ENCODE measurements at regions not wholly inside any gene's neighbourhood (a gene's known extent, or its start where the extent isn't known, plus 50 kb on each side); places are given as distances from the start of the nearest gene placed in this dataset.

GRCh38 chr3:86249833-86250232, 741.1 kb downstream of the VGLL3 start:
- H3K9ac ChIP-seq, result no peak overlapping the region
- H3K36me3 ChIP-seq, result no peaks in the 10 kb centered on the region
- H3K4me3 ChIP-seq, result no peak overlapping the region
- H4K20me1 ChIP-seq, result no peaks in the 10 kb centered on the region
- no peaks in the 10 kb centered on the region for H3K9me3 ChIP-seq (replicated peaks in 1 of 11)
- TF ChIP-seq Cebpa-rat (IDR thresholded peaks at IDR 0.05), result no peak
- no peaks in the 10 kb centered on the region for H3K27me3 ChIP-seq
- H3K4me1 ChIP-seq, result no peaks in the 10 kb centered on the region
- H3K4me2 ChIP-seq, result no peak overlapping the region
- no peak overlapping the region for H3K27ac ChIP-seq

- H4K20me1 ChIP-seq, result no peaks in the 10 kb centered on the region
- H3K4me2 ChIP-seq, result no peak overlapping the region
- H3K9me3 ChIP-seq (replicated peaks in 1 of 11), result no peaks in the 10 kb centered on the region
- no peak for TF ChIP-seq Cebpa-rat (IDR thresholded peaks at IDR 0.05)
- no peaks in the 10 kb centered on the region for H3K36me3 ChIP-seq
- H3K4me1 ChIP-seq, result no peaks in the 10 kb centered on the region
- H3K27me3 ChIP-seq, result no peaks in the 10 kb centered on the region
- H3K27ac ChIP-seq, result no peak overlapping the region
- no peak overlapping the region for H3K4me3 ChIP-seq
- no peak overlapping the region for H3K9ac ChIP-seq
Measured at GRCh38 chr3:86245360-86245759, 745.6 kb downstream of the VGLL3 start.

GRCh38 chr3:86244905-86245304, 746.0 kb downstream of the VGLL3 start:
- no peaks in the 10 kb centered on the region for H3K4me1 ChIP-seq
- H3K4me2 ChIP-seq, result no peak overlapping the region
- no peak overlapping the region for H3K27ac ChIP-seq
- H3K27me3 ChIP-seq, result no peaks in the 10 kb centered on the region
- no peak overlapping the region for H3K9ac ChIP-seq
- H3K9me3 ChIP-seq (replicated peaks in 1 of 11), result no peaks in the 10 kb centered on the region
- no peak for TF ChIP-seq Cebpa-rat (IDR thresholded peaks at IDR 0.05)
- H3K36me3 ChIP-seq, result no peaks in the 10 kb centered on the region
- H4K20me1 ChIP-seq, result no peaks in the 10 kb centered on the region
- H3K4me3 ChIP-seq, result no peak overlapping the region

- H3K4me3 ChIP-seq, result no peak overlapping the region
- no peak overlapping the region for H3K4me2 ChIP-seq
Measured at GRCh38 chr3:86239946-86240345, 751.0 kb downstream of the VGLL3 start.

GRCh38 chr3:86234506-86235254, 756.3 kb downstream of the VGLL3 start:
- Histone ChIP-seq H3K36me3 (no peaks in the 10 kb centered on the region), H3K9ac (no peak overlapping the region), H3K4me1 (no peaks in the 10 kb centered on the region), H3K27me3 (no peaks in the 10 kb centered on the region), H3K27ac (no peak overlapping the region), H3K9me3 (replicated peaks in 1 of 11) (no peaks in the 10 kb centered on the region), H3K4me3 (no peak overlapping the region), H4K20me1 (no peaks in the 10 kb centered on the region), H3K4me2 (no peak overlapping the region)
- no peak for TF ChIP-seq Cebpa-rat (IDR thresholded peaks at IDR 0.05)

More at GRCh38 chr3:86239946-86240345, 751.0 kb downstream of the VGLL3 start:
- no peaks in the 10 kb centered on the region for H3K27me3 ChIP-seq
- no peak overlapping the region for H3K27ac ChIP-seq
- H3K36me3 ChIP-seq, result no peaks in the 10 kb centered on the region
- TF ChIP-seq Cebpa-rat (IDR thresholded peaks at IDR 0.05), result no peak
- H3K9me3 ChIP-seq (replicated peaks in 1 of 11), result no peaks in the 10 kb centered on the region
- no peaks in the 10 kb centered on the region for H3K4me1 ChIP-seq
- H4K20me1 ChIP-seq, result no peaks in the 10 kb centered on the region
- no peak overlapping the region for H3K9ac ChIP-seq

GRCh38 chr3:86230762-86231161, 760.2 kb downstream of the VGLL3 start:
- no peaks in the 10 kb centered on the region for H3K9me3 ChIP-seq (replicated peaks in 1 of 11)
- no peaks in the 10 kb centered on the region for H3K27me3 ChIP-seq
- no peak overlapping the region for H3K9ac ChIP-seq
- no peaks in the 10 kb centered on the region for H3K4me1 ChIP-seq
- no peaks in the 10 kb centered on the region for H4K20me1 ChIP-seq
- no peak overlapping the region for H3K4me3 ChIP-seq
- H3K36me3 ChIP-seq, result no peaks in the 10 kb centered on the region
- H3K4me2 ChIP-seq, result no peak overlapping the region
- no peak overlapping the region for H3K27ac ChIP-seq
- TF ChIP-seq Cebpa-rat (IDR thresholded peaks at IDR 0.05), result no peak

- Histone ChIP-seq H3K36me3 (no peaks in the 10 kb centered on the region), H3K4me1 (no peaks in the 10 kb centered on the region), H4K20me1 (no peaks in the 10 kb centered on the region), H3K4me2 (no peak overlapping the region), H3K27ac (no peak overlapping the region), H3K9ac (no peak overlapping the region), H3K27me3 (no peaks in the 10 kb centered on the region), H3K9me3 (replicated peaks in 1 of 11) (no peaks in the 10 kb centered on the region), H3K4me3 (no peak overlapping the region)
- no peak for TF ChIP-seq Cebpa-rat (IDR thresholded peaks at IDR 0.05)
Measured at GRCh38 chr3:86229775-86230094, 761.2 kb downstream of the VGLL3 start.

GRCh38 chr3:86229086-86229774, 761.7 kb downstream of the VGLL3 start:
- Histone ChIP-seq H3K36me3 (no peaks in the 10 kb centered on the region), H3K27ac (no peak overlapping the region), H3K27me3 (no peaks in the 10 kb centered on the region), H3K4me3 (no peak overlapping the region), H3K9ac (no peak overlapping the region), H3K4me2 (no peak overlapping the region), H3K4me1 (no peaks in the 10 kb centered on the region), H3K9me3 (replicated peaks in 1 of 11) (no peaks in the 10 kb centered on the region), H4K20me1 (no peaks in the 10 kb centered on the region)
- TF ChIP-seq Cebpa-rat (IDR thresholded peaks at IDR 0.05), result no peak

- no peak overlapping the region for H3K4me3 ChIP-seq
- no peak overlapping the region for H3K4me2 ChIP-seq
Measured at GRCh38 chr3:86228101-86228500, 762.8 kb downstream of the VGLL3 start.

GRCh38 chr3:86225461-86225860, 765.5 kb downstream of the VGLL3 start:
- Histone ChIP-seq H4K20me1 (no peaks in the 10 kb centered on the region), H3K4me3 (no peak overlapping the region), H3K9me3 (replicated peaks in 1 of 11) (0 out of 22 replicates have a peak, but pooled peaks cover 0 to 4% (median 0%) of the 10 kb centered on the region in 11 experiments), H3K27me3 (no peaks in the 10 kb centered on the region), H3K27ac (no peak overlapping the region), H3K4me2 (no peak overlapping the region), H3K9ac (no peak overlapping the region), H3K4me1 (no peaks in the 10 kb centered on the region), H3K36me3 (no peaks in the 10 kb centered on the region)
- no peak for TF ChIP-seq Cebpa-rat (IDR thresholded peaks at IDR 0.05)

More at GRCh38 chr3:86228101-86228500, 762.8 kb downstream of the VGLL3 start:
- Histone ChIP-seq H3K9ac (no peak overlapping the region), H3K27me3 (no peaks in the 10 kb centered on the region), H3K4me1 (no peaks in the 10 kb centered on the region), H4K20me1 (no peaks in the 10 kb centered on the region), H3K27ac (no peak overlapping the region), H3K36me3 (no peaks in the 10 kb centered on the region), H3K9me3 (replicated peaks in 1 of 11) (no peaks in the 10 kb centered on the region)
- TF ChIP-seq Cebpa-rat (IDR thresholded peaks at IDR 0.05), result no peak

Measured in BLaER1 treated with 17β-estradiol and CSF1 and Interleukin-3, amounts not matched to agents 10 nM and 100 nM (cell line).